ENCODE measurements at regions not wholly inside any gene's neighbourhood (a gene's known extent, or its start where the extent isn't known, plus 50 kb on each side); places are given as distances from the start of the nearest gene placed in this dataset.

GRCh38 chr1:193736507-193736906 is 550.1 kb upstream of the B3GALT2 start:
- no peak for DNase-seq

GRCh38 chr1:193733674-193734073 is 547.3 kb upstream of the B3GALT2 start:
- DNase-seq: no peak

GRCh38 chr1:193730017-193730416 is 543.6 kb upstream of the B3GALT2 start:
- no peak for DNase-seq

- no peak for DNase-seq
Observed at GRCh38 chr1:193729429-193729828, 543.0 kb upstream of the B3GALT2 start.

GRCh38 chr1:193727850-193728249 is 541.4 kb upstream of the B3GALT2 start:
- DNase-seq: no peak

GRCh38 chr1:193726722-193727121 is 540.3 kb upstream of the B3GALT2 start:
- DNase-seq: no peak

- DNase-seq: no peak
Observed at GRCh38 chr1:193712392-193712791, 526.0 kb upstream of the B3GALT2 start.

- no peak for DNase-seq
Observed at GRCh38 chr1:193709607-193710006, 523.2 kb upstream of the B3GALT2 start.

- peak; percentile 10 for DNase-seq
Observed at GRCh38 chr1:193707271-193708021, 521.0 kb upstream of the B3GALT2 start.

GRCh38 chr1:193706766-193707165 is 520.4 kb upstream of the B3GALT2 start:
- DNase-seq: no peak

GRCh38 chr1:193705554-193705981 is 519.2 kb upstream of the B3GALT2 start:
- no peak for DNase-seq

GRCh38 chr1:193703655-193704054 is 517.2 kb upstream of the B3GALT2 start:
- no peak for DNase-seq

- no peak for DNase-seq
Observed at GRCh38 chr1:193703121-193703520, 516.7 kb upstream of the B3GALT2 start.

- DNase-seq: no peak
Observed at GRCh38 chr1:193701759-193702158, 515.3 kb upstream of the B3GALT2 start.

- DNase-seq: no peak
Observed at GRCh38 chr1:193700710-193701355, 514.4 kb upstream of the B3GALT2 start.

GRCh38 chr1:193699261-193699660 is 512.8 kb upstream of the B3GALT2 start:
- no peak for DNase-seq

GRCh38 chr1:193697776-193698175 is 511.4 kb upstream of the B3GALT2 start:
- DNase-seq: no peak

- DNase-seq: no peak
Observed at GRCh38 chr1:193697115-193697762, 510.8 kb upstream of the B3GALT2 start.

GRCh38 chr1:193694741-193695140 is 508.3 kb upstream of the B3GALT2 start:
- DNase-seq: no peak

GRCh38 chr1:193685986-193686385 is 499.6 kb upstream of the B3GALT2 start:
- DNase-seq: no peak

GRCh38 chr1:193681422-193681821 is 495.0 kb upstream of the B3GALT2 start:
- no peak for DNase-seq

- DNase-seq: no peak
Observed at GRCh38 chr1:193680924-193681316, 494.5 kb upstream of the B3GALT2 start.

GRCh38 chr1:193680247-193680923 is 494.0 kb upstream of the B3GALT2 start:
- DNase-seq: no peak

Measured in T1000 (cell line).